Adrenal gland (tissue), 9 donors: ENCODE measurements at regions not wholly inside any gene's neighbourhood (a gene's known extent, or its start where the extent isn't known, plus 50 kb on each side); places are given as distances from the start of the nearest gene placed in this dataset.

Experiments used
- DNase-seq, 7 donors: peaks; one replicate each; pipeline ENCODE4 v3.0.0-alpha.2; 2019 to 2020
- H3K27ac ChIP-seq, 5 donors: fragments of 200-600 bp; sonication (generic) in 4 of 5; 1 replicate in 3 of 5; 2 replicates in 2 of 5; pipeline versions ENCODE4 v1.5.1 to v1.8.0; 2016 to 2020; ENCODE audit warnings: mild to moderate bottlenecking in 1 of 5
- H3K27me3 ChIP-seq: fragments of 200-600 bp; 2 replicates; pipeline ENCODE4 v1.8.0; 2021
- H3K36me3 ChIP-seq, 2 donors: fragments of 200-600 bp; replicated peaks in 1 of 2; 1 replicate in 1 of 2; 2 replicates in 1 of 2; pipeline versions ENCODE4 v1.5.1 to v1.8.0; 2018 to 2022
- H3K4me1 ChIP-seq, 2 donors: fragments of 200-600 bp; replicated peaks in 1 of 2; 1 replicate in 1 of 2; 2 replicates in 1 of 2; pipeline versions ENCODE4 v1.5.1 to v1.8.0; 2018 to 2021
- H3K4me3 ChIP-seq, 4 donors: fragments of 200-600 bp; sonication (generic) in 3 of 4; one replicate each; pipeline ENCODE4 v1.5.1; 2016 to 2018
- H3K9me3 ChIP-seq, 3 donors: fragments of 200-600 bp; sonication (generic) in 1 of 3; replicated peaks in 1 of 3; 1 replicate in 2 of 3; 2 replicates in 1 of 3; pipeline versions ENCODE4 v1.5.1 to v1.8.0; 2016 to 2021
- POLR2A ChIP-seq, 2 donors: fragments of 450-650 bp; IDR thresholded peaks; one replicate each; pipeline ENCODE4 v1.6.1; 2017; ENCODE audit warnings: antibody characterized with exemption in 2 of 2, mild to moderate bottlenecking in 2 of 2, moderate library complexity in 1 of 2
- WGBS, 4 donors: extraction: QIAGEN DNeasy Blood & Tissue Kit in 2 of 4; methylation state at CpG; one replicate each; pipeline versions ENCODE4 v1.1.5 to v1.1.7; 2013 to 2017; 5-methylcytosine and 5-hydroxymethylcytosine counted together
- intact Hi-C, 2 donors: fragments of 100-400 bp; cut with DNase I; formaldehyde crosslinking; loops; one replicate each; pipeline versions ENCODE4 v1.14.1 to v1.15.0; 2022 to 2023
- TF ChIP-seq, protein P1 (sequence below), 6 experiments: fragments of 450-650 bp in 4 of 6; fragments of 200-600 bp in 2 of 6; sonication (generic) in 1 of 6; IDR thresholded peaks; 1 replicate in 5 of 6; 2 replicates in 1 of 6; pipeline versions ENCODE4 v1.5.1 to v1.8.0; 2016 to 2021; ENCODE audit warnings: antibody characterized with exemption in 6 of 6, mild to moderate bottlenecking in 2 of 6, moderate library complexity in 1 of 6
- donor health status: healthy with polysubstance abuse.
- donor health status: Bipolar disorder and iron deficiency.
- donor health status: DM: yes; HTN: yes; CAD: no.
- donor health status: DM: no; HTN: no; CAD: no.
- donor health status: DM: no; HTN: no; CAD: no.

DNA sequence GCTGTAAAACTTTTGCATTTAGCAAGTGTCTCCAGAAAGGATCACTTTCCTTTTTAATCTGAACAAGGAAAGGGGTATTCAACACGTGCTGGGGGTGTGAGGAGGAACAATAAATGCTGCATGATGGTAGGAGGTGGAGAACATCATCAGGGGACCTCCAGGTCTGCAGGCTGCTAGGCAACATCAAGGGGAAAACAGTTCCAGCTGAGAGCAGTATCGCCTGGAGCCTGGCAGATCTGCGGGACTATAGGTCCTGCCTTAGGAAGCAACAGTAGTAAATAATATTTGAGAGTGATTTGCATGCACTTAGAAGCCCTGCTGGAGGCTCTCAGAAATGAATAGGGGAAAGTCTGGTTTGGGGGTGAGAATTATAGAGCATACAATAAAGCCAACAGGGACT is 175.6 kb downstream of the SUCLG1 start:
- Histone ChIP-seq H3K27me3 (no peaks in the 10 kb centered on the region), H3K4me3 (no peak overlapping the region), H3K4me1 (no peaks in the 10 kb centered on the region), H3K9me3 (no peaks in the 10 kb centered on the region), H3K27ac (no peak overlapping the region), H3K36me3 (no peaks in the 10 kb centered on the region)
- DNase-seq, result no peak
- intact Hi-C loops, result no loop called here
- TF ChIP-seq, protein P1, sequence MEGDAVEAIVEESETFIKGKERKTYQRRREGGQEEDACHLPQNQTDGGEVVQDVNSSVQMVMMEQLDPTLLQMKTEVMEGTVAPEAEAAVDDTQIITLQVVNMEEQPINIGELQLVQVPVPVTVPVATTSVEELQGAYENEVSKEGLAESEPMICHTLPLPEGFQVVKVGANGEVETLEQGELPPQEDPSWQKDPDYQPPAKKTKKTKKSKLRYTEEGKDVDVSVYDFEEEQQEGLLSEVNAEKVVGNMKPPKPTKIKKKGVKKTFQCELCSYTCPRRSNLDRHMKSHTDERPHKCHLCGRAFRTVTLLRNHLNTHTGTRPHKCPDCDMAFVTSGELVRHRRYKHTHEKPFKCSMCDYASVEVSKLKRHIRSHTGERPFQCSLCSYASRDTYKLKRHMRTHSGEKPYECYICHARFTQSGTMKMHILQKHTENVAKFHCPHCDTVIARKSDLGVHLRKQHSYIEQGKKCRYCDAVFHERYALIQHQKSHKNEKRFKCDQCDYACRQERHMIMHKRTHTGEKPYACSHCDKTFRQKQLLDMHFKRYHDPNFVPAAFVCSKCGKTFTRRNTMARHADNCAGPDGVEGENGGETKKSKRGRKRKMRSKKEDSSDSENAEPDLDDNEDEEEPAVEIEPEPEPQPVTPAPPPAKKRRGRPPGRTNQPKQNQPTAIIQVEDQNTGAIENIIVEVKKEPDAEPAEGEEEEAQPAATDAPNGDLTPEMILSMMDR (IDR thresholded peaks at IDR 0.05), result no peak
- no peak for TF ChIP-seq POLR2A (IDR thresholded peaks at IDR 0.05)
- WGBS, 4 donors, result 47 to 60% (median 49%) methylated on average over 3 of the region's 3 CpGs

DNA sequence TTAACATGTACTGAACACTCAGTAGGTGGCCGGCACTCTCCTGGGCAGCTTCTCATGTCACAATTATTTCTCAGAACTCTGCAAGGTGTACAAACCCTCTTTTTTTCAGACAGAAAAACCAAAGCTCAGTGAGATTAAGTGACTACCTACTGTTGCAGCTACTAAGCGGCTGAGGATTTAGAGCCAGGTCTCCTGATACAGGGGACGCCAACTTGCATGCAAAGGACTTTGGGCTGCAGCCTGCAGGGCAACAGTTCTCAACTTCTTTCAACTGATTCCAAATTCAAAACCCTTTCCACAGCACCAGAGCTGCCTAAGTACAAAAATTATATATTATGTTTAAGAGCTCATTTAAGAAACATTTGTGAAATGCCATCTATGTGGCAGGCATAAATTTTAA is 177.6 kb downstream of the SUCLG1 start:
- no peak for DNase-seq
- WGBS, 4 donors, result 79 to 97% (median 89%) methylated on average over 3 of the region's 3 CpGs
- H3K9me3 ChIP-seq, result no peaks in the 10 kb centered on the region
- H3K36me3 ChIP-seq, result no peaks in the 10 kb centered on the region
- no peak overlapping the region for H3K4me3 ChIP-seq
- intact Hi-C loops, result no loop called here
- no peaks in the 10 kb centered on the region for H3K27me3 ChIP-seq
- no peak for TF ChIP-seq POLR2A (IDR thresholded peaks at IDR 0.05)
- TF ChIP-seq, protein P1 (IDR thresholded peaks at IDR 0.05), result no peak
- no peaks in the 10 kb centered on the region for H3K4me1 ChIP-seq
- H3K27ac ChIP-seq, result no peak overlapping the region

DNA sequence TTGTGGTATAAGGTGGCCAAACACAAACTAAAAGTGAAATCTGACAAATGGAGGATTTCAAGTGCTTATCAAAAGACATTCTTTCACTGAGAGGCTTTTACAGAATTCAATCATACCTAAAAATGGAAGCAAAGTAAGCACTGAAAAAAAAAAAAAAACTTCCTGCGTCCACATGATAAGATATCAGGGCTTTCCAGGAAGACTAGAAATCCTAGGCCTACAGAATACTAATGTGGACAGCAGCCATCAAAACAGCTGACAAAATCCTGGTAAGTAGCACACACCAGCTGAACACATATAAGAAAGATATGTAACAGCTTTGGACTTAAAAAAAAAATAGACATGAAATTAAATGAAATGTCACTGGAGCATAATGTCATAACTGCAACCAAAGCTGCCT is 178.2 kb downstream of the SUCLG1 start:
- Histone ChIP-seq H3K27ac (no peak overlapping the region), H3K4me1 (no peaks in the 10 kb centered on the region), H3K4me3 (no peak overlapping the region), H3K36me3 (no peaks in the 10 kb centered on the region), H3K27me3 (no peaks in the 10 kb centered on the region), H3K9me3 (no peaks in the 10 kb centered on the region)
- no peak for DNase-seq
- intact Hi-C loops, result no loop called here
- TF ChIP-seq, protein P1 (IDR thresholded peaks at IDR 0.05), result no peak
- no peak for TF ChIP-seq POLR2A (IDR thresholded peaks at IDR 0.05)
- WGBS, 4 donors, result 61 to 72% (median 66%) methylated on average over 1 of the region's 1 CpG

DNA sequence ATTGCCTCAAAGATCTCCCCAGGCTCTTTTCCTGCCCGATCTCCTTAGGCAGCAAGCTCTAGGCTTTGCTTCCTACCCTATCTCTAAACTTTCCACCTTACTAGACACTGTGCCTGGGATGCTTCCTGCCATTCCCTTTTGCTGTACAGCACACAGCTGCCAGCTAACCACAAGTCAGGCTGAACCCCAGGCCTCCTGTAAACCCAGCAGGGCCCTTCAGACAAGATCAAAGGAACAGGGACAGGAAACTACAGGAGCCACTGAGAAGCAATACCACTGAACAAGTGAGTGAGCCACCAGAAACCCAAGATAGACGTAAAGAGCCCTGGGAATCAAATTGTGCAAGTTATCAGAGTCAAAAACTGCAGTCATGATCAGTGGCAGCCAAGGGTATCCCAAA is 180.7 kb downstream of the SUCLG1 start:
- H3K36me3 ChIP-seq, result no peaks in the 10 kb centered on the region
- no peak overlapping the region for H3K4me3 ChIP-seq
- no peaks in the 10 kb centered on the region for H3K4me1 ChIP-seq
- TF ChIP-seq POLR2A (IDR thresholded peaks at IDR 0.05), result no peak
- TF ChIP-seq, protein P1 (IDR thresholded peaks at IDR 0.05), result no peak
- 64 to 77% (median 74%) methylated on average over 2 of the region's 2 CpGs for WGBS, 4 donors
- no peak overlapping the region for H3K27ac ChIP-seq
- DNase-seq, result no peak
- H3K9me3 ChIP-seq, result no peaks in the 10 kb centered on the region
- intact Hi-C loops, result no loop called here
- no peaks in the 10 kb centered on the region for H3K27me3 ChIP-seq
